ENCODE measurements at regions not wholly inside any gene's neighbourhood (a gene's known extent, or its start where the extent isn't known, plus 50 kb on each side); places are given as distances from the start of the nearest gene placed in this dataset.
A peak's percentile ranks its signal among the peaks of the same experiment; 100 is the strongest.

DNA sequence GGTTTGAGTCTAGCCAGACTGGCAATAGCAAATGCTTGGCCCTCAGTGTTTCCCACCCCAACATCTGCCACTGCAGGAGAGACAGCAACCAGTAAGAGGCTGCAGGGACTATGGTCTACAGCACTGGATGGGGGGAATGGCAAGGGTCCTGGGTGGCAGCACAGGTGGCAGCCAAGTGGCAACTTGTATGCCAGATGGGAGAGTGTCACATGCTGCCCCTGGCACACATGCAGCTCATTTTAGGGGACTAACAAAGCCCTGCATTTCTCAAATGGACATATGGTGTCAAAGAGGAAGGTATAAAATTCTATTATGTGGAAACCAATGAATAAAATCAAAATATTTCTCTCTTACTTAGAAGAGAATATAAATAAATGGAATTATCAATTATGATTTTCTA lies 298.7 kb upstream of the MARCKS start:
- no peak for DNase-seq (ENCODE audit: low read depth)

- peak; percentile 28 for DNase-seq (ENCODE audit: low read depth)
These were observed 298.2 kb upstream of the MARCKS start for GRCh38 chr6:113558966-113559365.

GRCh38 chr6:113560376-113560775 lies 296.8 kb upstream of the MARCKS start:
- no peak for DNase-seq (ENCODE audit: low read depth)

DNA sequence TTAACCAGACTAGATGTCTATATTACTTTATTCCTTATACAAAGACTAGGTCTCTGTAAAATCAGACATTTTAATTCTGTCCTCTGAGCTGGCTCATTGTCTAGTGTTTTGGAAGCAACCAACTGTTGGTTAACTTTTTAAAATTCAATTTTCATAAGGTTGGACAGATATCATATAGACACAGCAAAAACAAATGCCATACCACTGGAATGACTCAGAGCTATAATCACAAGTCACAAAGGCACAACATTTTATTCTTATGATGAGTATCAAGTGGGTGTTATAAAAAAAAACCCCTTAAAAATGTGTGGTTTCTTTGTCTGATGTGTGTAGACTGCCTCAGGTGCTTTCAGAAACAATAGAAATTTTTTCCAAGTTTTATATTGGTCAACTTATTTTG lies 296.2 kb upstream of the MARCKS start:
- DNase-seq (ENCODE audit: low read depth): peak; percentile 43

DNA sequence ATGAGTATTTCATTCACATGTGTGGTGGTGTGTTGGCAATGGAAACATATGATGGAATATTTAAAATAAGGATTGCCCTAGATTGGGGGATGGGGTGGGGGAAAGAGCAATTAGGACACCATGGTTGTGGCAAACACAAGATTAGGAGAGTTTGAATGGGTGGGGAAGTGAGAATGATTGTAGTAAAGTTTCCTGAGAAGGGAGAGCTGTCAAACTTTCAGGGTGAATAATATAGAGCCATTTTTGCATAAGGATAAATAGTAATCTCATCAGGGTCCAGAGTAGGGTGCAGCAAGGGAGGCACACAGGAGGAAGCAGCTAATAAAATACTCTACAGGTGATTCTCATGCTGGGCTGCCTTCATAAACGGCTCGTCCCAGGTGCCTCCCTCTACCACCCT lies 294.9 kb upstream of the MARCKS start:
- DNase-seq (ENCODE audit: low read depth): no peak

DNA sequence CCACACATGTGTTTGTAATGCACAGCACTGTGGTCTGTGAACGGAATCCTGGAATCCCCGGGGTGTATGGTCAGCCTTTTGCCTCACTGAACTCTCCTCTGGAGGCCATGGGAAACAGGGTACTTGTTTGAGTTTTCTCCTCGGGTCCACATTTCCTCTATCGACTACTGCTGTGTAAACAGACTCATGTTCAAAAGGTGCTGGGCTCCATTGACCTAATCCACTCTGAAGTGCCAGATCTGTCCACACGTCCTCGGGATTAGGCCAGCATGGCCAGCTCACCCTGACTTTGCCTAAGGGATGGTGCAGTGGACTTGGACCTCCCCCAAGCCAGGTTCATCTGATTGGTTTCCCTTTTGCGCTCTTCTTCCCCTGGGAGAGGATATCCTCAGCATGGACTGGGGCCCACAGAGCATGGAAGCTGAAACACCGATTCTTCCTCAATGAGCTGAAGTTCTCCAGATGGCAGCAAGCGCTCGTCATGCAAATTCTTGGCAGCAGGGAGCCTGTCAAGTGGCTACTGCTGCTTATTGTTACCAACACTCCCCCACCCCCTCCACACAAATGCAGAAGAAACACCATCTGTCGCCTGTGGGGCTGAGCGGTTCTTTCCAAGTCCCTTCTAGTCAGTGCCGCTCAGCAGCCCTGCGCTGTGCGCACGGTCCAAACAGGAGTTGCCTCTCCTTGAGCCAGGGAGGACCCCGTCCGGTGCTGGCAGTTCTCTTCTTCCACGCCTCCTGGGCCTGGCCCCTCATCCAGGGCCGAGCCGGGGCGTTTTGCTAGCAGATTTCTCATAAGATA lies 292.6 kb upstream of the MARCKS start:
- DNase-seq (ENCODE audit: low read depth): peak; percentile 44

DNA sequence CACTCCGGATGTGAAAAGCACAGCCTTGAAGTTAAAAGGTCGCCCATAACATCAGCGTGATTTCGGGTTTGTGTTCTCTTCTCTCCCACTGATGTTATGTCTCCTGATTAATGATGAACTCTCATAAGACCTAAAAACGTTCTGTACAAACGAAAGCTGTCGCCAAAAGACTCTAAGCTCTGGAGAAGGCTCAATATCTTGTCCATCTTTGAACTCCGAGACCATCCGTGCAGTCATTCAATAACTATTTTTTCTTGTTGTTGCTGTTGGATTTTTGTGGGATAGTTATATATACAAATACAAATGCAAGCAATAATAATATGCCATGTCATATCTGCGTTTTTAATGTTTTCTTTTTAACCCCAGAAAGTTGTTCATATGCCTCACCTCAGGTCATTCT lies 291.8 kb upstream of the MARCKS start:
- no peak for DNase-seq (ENCODE audit: low read depth)

GRCh38 chr6:113570161-113570560 lies 287.0 kb upstream of the MARCKS start:
- no peak for DNase-seq (ENCODE audit: low read depth)

- no peak for DNase-seq (ENCODE audit: low read depth)
These were observed 286.5 kb upstream of the MARCKS start for GRCh38 chr6:113570641-113571040.

- no peak for DNase-seq (ENCODE audit: low read depth)
These were observed 283.0 kb upstream of the MARCKS start for GRCh38 chr6:113574147-113574546.

DNA sequence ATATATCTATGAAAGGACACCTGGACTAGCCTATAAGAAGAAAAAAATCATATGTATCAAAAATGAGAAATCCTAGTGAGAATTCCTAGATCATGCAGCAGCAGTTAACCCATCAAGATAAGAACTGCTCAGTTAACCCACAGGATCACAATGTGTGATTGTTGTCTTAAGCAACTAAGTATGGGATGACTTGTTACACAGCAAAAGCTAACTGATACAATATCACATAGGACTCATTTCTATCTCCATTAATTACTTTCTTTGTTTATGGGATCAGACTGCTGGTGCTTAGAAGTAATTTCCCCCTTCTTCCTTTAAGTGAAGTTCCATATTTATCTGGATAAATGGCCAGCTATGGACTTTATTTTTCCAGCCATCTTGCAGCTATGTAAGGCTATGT lies 280.8 kb upstream of the MARCKS start:
- no peak for DNase-seq (ENCODE audit: low read depth)

DNA sequence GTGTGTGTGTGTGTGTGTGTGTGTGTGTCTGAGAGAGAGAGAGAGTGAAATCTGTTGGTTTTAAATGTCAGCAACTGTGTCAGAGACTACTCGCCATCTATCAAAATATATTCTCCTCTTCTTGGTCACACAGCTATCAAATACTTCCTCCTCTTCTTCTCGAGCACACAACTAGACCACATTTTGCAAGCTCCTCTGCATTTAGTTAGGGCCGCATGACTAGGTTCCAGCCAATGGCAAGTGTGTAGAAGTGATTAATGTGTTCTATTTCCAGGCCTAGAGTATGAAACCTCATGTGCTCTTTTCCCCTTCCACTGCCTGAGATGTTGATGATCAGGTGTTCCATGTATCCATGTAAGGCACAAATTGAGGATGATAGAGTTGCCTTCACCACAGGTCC lies 278.5 kb upstream of the MARCKS start:
- no peak for DNase-seq (ENCODE audit: low read depth)

- no peak for DNase-seq (ENCODE audit: low read depth)
These were observed 272.4 kb upstream of the MARCKS start for GRCh38 chr6:113584767-113585166.

DNA sequence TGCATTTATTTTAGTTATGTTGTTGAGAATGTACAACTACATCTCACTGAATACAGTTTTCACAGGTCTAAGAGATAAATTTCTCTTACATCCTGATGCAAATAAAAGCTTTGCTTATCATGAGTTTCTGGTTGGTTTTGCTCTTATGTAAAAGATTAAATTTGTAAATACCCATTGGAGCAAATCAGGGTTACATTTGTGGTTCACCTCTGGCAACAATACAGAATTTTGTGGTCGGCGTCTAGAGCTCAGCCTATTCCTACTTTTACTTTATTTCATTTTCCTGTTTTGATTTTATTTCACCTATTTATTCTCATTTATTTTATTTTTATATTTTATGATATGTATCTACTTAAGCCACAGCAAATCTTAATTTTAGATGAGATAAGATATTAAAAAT lies 271.9 kb upstream of the MARCKS start:
- DNase-seq (ENCODE audit: low read depth): peak; percentile 33

GRCh38 chr6:113586413-113587077 lies 270.6 kb upstream of the MARCKS start:
- no peak for DNase-seq (ENCODE audit: low read depth)

GRCh38 chr6:113587078-113587699 lies 270.0 kb upstream of the MARCKS start:
- DNase-seq (ENCODE audit: low read depth): no peak

GRCh38 chr6:113588646-113589045 lies 268.5 kb upstream of the MARCKS start:
- no peak for DNase-seq (ENCODE audit: low read depth)

GRCh38 chr6:113591896-113592827 lies 265.0 kb upstream of the MARCKS start:
- peak; percentile 70 for DNase-seq (ENCODE audit: low read depth)

- DNase-seq (ENCODE audit: low read depth): peak; percentile 28
These were observed 262.4 kb upstream of the MARCKS start for GRCh38 chr6:113594726-113595125.

- peak; percentile 15 for DNase-seq (ENCODE audit: low read depth)
These were observed 261.2 kb upstream of the MARCKS start for GRCh38 chr6:113595911-113596376.

DNA sequence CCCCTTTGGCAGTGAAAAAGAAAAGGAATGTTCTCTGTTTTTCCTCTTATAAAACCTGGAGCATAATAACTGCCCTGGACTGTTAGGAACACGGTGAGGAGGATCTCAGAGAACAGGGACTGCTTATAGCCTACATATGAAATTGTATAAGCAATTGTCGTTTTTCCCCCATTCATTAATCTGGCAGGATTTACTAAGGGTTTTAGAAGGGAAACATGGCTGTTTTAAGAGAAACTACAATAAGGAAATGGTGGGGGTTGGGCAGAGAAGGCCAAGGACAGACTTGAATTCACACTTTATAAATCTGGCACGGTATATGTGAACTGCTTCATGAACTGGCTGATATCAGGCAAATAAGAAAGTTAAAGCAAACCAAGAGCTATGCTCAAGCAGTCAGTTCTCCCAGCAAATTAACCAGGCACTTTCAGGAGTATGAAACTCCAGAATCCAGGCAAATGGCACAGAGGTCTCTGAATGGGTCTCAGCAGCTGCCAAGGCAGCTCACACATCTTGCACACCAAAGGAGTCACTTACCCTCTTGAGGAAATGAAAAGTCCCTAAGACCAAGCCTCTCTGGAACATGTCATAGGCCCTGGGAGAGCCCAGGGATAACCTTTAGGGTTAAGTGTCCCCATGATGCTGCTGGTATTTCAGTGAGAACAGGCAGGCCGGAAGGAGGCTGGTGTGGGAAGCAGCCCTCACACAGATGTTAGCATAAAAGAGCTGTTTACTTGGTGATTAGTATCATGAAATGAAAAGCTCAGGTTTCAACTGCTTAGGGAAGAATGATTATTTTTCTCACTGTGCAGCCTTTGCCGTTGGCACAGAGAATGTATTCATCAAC lies 260.5 kb upstream of the MARCKS start:
- DNase-seq (ENCODE audit: low read depth): peak; percentile 29
